ENCODE measurements at regions not wholly inside any gene's neighbourhood (a gene's known extent, or its start where the extent isn't known, plus 50 kb on each side); places are given as distances from the start of the nearest gene placed in this dataset.

DNA sequence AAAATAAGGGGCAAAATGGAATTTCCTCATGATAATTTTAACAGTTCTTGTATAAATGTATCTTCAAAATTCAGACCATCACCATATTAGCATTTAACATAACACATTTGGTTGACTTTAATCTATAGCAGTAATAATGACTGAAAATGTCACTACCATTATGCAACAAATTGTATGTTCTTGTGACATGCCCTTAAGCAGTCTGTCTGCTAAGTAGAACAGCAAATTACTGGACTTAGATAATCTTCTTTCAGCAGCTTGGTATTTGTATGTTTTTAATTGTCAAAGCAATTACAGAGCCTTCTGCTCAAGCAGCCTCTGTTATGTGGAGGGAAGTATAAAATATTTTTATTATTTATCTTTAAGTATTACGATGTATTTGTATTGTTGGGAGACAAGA, 214.3 kb upstream of the NXPH2 start:
- TF ChIP-seq, protein P1, sequence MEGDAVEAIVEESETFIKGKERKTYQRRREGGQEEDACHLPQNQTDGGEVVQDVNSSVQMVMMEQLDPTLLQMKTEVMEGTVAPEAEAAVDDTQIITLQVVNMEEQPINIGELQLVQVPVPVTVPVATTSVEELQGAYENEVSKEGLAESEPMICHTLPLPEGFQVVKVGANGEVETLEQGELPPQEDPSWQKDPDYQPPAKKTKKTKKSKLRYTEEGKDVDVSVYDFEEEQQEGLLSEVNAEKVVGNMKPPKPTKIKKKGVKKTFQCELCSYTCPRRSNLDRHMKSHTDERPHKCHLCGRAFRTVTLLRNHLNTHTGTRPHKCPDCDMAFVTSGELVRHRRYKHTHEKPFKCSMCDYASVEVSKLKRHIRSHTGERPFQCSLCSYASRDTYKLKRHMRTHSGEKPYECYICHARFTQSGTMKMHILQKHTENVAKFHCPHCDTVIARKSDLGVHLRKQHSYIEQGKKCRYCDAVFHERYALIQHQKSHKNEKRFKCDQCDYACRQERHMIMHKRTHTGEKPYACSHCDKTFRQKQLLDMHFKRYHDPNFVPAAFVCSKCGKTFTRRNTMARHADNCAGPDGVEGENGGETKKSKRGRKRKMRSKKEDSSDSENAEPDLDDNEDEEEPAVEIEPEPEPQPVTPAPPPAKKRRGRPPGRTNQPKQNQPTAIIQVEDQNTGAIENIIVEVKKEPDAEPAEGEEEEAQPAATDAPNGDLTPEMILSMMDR (IDR thresholded peaks at IDR 0.05): no peak
- no peak for TF ChIP-seq POLR2A (IDR thresholded peaks at IDR 0.05)
